ENCODE measurements at regions not wholly inside any gene's neighbourhood (a gene's known extent, or its start where the extent isn't known, plus 50 kb on each side); places are given as distances from the start of the nearest gene placed in this dataset.
"Not testable (repeated sequence)": the region's sequence is repeated elsewhere in the genome, so short reads cannot be mapped to it uniquely, and the experiment has no call there.

GRCh38 chr6:137304020-137304780, 85.0 kb upstream of the IFNGR1 start:
- TF ChIP-seq, protein P1, sequence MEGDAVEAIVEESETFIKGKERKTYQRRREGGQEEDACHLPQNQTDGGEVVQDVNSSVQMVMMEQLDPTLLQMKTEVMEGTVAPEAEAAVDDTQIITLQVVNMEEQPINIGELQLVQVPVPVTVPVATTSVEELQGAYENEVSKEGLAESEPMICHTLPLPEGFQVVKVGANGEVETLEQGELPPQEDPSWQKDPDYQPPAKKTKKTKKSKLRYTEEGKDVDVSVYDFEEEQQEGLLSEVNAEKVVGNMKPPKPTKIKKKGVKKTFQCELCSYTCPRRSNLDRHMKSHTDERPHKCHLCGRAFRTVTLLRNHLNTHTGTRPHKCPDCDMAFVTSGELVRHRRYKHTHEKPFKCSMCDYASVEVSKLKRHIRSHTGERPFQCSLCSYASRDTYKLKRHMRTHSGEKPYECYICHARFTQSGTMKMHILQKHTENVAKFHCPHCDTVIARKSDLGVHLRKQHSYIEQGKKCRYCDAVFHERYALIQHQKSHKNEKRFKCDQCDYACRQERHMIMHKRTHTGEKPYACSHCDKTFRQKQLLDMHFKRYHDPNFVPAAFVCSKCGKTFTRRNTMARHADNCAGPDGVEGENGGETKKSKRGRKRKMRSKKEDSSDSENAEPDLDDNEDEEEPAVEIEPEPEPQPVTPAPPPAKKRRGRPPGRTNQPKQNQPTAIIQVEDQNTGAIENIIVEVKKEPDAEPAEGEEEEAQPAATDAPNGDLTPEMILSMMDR (IDR thresholded peaks at IDR 0.05) = no peak
- TF ChIP-seq ZFX (IDR thresholded peaks at IDR 0.05; ENCODE audit: borderline replicate concordance) = no peak

GRCh38 chr6:137303441-137303840, 84.3 kb upstream of the IFNGR1 start:
- no peak for TF ChIP-seq ZFX (IDR thresholded peaks at IDR 0.05; ENCODE audit: borderline replicate concordance)
- TF ChIP-seq, protein P1 (IDR thresholded peaks at IDR 0.05) = no peak
- no peak overlapping the region for H3K27ac ChIP-seq

More at GRCh38 chr6:137304020-137304780, 85.0 kb upstream of the IFNGR1 start:
- H3K27ac ChIP-seq = no peak overlapping the region

DNA sequence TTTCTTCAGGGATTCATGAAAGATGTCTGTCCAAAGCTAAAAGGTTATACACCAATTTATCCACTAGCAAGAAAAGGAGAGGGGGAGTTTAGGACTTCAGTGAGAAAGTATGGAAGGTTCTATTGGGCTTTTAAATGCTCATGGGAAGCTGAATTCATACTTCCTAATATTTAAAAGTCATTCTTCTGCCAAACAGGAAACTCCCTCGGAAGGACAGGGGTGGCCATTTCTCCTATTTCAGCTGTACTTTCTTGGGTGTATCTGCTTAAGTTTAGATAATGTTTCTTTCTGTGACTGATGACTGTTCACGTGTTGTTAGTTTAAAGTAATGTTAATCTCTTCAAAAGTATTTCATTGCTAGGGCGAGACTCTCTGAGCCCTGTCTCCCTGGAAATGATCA, 80.5 kb upstream of the IFNGR1 start:
- no peak overlapping the region for H3K27ac ChIP-seq
- TF ChIP-seq, protein P1 (IDR thresholded peaks at IDR 0.05) = no peak
- TF ChIP-seq ZFX (IDR thresholded peaks at IDR 0.05; ENCODE audit: borderline replicate concordance) = no peak

- no peak overlapping the region for H3K27ac ChIP-seq
- TF ChIP-seq ZFX (IDR thresholded peaks at IDR 0.05; ENCODE audit: borderline replicate concordance) = no peak
- TF ChIP-seq, protein P1 (IDR thresholded peaks at IDR 0.05) = no peak
Measured at GRCh38 chr6:137297887-137298286, 78.7 kb upstream of the IFNGR1 start.

- H3K27ac ChIP-seq = not testable (repeated sequence)
Measured at GRCh38 chr6:137292326-137292725, 73.1 kb upstream of the IFNGR1 start.

- no peak overlapping the region for H3K27ac ChIP-seq
- TF ChIP-seq ZFX (IDR thresholded peaks at IDR 0.05; ENCODE audit: borderline replicate concordance) = no peak
- TF ChIP-seq, protein P1 (IDR thresholded peaks at IDR 0.05) = no peak
Measured at GRCh38 chr6:137291441-137291840, 72.3 kb upstream of the IFNGR1 start.

DNA sequence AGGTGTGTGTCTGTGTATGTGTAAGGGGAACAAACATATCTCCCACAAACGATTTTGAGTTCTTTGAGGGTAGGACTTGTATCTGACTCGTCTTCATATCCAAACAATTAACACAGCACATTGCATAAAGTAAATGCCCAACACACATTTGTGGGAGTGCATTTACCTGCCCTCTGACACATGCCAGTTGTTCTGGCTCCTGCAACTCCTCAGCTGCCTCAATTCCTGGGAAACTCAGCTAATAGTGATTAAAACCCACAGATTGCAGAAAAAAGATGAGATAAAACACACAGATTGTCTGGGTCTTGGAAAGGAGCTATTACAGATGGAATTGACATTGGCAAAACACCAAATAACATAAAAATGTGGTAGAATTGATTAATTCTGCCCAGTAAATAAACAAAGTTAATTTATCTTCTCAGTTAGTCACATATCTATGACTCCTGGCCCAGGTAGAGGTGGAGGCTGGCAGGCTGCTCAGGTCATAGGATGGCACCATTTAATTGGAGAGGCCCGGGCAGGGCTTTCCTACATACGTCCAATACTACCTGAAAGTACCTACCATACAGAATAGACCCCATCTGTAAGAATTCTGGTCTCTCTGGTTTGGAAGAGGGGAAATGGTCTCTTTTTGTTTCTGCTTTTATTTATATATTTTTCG, 71.5 kb upstream of the IFNGR1 start:
- TF ChIP-seq, protein P1 (IDR thresholded peaks at IDR 0.05) = no peak
- no peak for TF ChIP-seq ZFX (IDR thresholded peaks at IDR 0.05; ENCODE audit: borderline replicate concordance)
- H3K27ac ChIP-seq = no peak overlapping the region
